ENCODE measurements at regions not wholly inside any gene's neighbourhood (a gene's known extent, or its start where the extent isn't known, plus 50 kb on each side); places are given as distances from the start of the nearest gene placed in this dataset.
"Not testable (repeated sequence)": the region's sequence is repeated elsewhere in the genome, so short reads cannot be mapped to it uniquely, and the experiment has no call there.

DNA sequence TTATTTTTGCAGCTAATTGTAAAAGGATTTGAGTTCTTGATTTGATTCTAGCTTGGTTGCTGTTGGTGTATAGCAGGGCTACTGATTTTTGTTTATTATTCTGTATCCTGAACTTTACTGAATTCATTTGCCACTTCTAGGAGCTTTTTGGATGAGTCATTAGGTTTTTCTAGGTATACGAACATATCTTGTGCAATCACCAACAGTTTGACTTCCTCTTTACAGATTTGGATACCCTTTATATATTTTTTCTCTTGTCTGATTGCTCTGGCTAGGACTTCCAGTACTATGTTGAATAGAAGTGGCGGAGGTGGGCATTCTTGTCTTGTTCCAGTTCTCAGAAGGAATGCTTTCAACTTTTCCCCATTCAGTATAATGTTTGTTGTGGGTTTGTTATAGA lies 210.8 kb downstream of the FGF10 start:
- TF ChIP-seq, protein P1, sequence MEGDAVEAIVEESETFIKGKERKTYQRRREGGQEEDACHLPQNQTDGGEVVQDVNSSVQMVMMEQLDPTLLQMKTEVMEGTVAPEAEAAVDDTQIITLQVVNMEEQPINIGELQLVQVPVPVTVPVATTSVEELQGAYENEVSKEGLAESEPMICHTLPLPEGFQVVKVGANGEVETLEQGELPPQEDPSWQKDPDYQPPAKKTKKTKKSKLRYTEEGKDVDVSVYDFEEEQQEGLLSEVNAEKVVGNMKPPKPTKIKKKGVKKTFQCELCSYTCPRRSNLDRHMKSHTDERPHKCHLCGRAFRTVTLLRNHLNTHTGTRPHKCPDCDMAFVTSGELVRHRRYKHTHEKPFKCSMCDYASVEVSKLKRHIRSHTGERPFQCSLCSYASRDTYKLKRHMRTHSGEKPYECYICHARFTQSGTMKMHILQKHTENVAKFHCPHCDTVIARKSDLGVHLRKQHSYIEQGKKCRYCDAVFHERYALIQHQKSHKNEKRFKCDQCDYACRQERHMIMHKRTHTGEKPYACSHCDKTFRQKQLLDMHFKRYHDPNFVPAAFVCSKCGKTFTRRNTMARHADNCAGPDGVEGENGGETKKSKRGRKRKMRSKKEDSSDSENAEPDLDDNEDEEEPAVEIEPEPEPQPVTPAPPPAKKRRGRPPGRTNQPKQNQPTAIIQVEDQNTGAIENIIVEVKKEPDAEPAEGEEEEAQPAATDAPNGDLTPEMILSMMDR (IDR thresholded peaks at IDR 0.05; ENCODE audit: insufficient read depth, low read length), result no peak
- no peak overlapping the region for H3K4me3 ChIP-seq (ENCODE audit: low read depth, low read length)
- DNase-seq (ENCODE audit: low read depth), result no peak

DNA sequence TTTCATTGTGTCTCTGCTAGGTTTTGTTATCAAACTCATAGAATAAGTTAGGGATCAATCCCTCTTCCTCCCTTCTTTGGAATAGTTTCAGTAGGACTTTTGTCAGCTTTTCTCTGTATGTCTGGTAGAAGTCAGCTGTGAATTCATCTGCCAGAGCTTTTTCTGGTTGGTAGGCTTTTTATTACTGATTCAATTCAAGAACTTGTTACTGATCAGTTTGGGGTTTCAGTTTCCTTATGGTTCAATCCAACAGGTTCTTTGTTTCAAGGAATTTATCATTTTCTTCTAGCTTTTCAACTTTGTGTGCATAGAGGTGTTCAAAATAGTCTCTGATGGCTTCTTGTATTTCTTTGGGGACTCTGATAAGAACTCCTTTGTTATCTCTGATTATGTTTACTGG lies 221.7 kb downstream of the FGF10 start:
- TF ChIP-seq, protein P1 (IDR thresholded peaks at IDR 0.05; ENCODE audit: insufficient read depth, low read length), result no peak
- H3K4me3 ChIP-seq (ENCODE audit: low read depth, low read length), result no peak overlapping the region

DNA sequence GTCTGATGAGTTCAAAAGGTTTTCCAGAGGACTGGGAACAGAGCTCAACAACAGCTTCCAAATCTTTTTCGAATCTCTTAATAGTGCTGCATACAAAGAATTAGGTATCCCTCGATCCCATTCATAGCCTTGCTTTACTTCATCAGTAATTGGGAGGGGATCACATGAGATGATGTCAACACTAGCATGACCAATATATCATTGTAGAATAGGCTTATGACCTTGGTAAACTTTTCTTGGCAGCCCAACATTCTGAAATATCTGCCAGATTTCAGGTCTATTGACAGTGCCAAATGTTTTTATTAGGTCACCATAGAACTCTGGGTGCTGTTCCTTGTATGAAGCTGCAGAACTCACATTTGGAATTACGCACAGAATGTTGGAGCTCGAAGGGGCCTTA lies 228.9 kb downstream of the FGF10 start:
- TF ChIP-seq, protein P1 (IDR thresholded peaks at IDR 0.05; ENCODE audit: insufficient read depth, low read length), result no peak
- no peak for DNase-seq (ENCODE audit: low read depth)
- H3K4me3 ChIP-seq (ENCODE audit: low read depth, low read length), result no peak overlapping the region

More for the DNA sequence above, 221.7 kb downstream of the FGF10 start:
- DNase-seq (ENCODE audit: low read depth), result no peak

DNA sequence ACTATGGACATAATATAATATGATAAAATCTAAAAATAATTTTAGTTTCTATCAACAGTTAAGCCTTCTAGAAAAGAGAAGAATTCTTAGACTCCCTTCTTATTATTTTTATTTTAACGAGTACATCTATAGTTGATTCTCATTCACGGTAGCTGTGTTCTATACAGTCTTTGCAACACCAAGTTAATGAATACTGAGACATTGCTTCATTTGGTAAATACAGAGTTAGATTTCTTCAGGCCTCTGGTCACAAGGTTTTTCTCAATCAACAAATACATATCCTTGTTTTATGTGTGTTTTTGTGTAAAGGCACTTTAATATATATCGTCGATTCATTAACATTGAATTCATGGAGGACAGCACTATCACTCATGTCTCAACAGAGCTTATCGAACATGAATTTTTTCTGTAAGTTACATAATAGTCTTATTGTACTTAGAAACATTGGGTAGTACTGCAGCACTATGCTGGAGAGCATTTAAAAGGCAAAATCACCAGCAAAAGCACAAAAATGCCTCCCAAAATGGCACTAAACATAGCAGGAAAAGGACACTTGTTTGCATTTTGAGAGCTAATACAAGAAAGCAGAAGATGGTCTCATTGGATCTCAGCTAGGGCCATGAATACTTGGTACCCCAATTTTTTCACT lies 239.0 kb downstream of the FGF10 start:
- TF ChIP-seq, protein P1 (IDR thresholded peaks at IDR 0.05; ENCODE audit: insufficient read depth, low read length), result no peak
- H3K4me3 ChIP-seq (ENCODE audit: low read depth, low read length), result no peak overlapping the region
- no peak for DNase-seq (ENCODE audit: low read depth)

DNA sequence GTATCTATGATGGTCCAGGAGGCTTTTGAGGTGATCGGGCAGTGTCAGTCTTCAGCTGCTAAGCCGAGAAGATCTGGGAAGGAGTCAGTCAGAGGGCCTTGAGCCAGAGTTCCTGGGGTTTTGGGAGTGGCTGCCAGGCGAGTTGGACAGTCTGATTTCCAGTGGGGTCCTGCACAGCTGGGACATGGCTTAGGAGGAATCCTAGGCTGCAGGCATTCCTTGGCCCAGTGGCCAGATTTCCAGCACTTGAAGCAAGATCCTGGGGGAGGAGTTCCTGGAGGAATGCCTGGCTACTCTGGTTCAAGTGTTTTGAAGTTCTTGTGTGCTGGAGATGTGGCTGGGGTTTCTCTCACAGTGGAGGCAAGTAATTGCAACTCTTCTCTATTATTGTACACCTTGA lies 271.3 kb downstream of the FGF10 start:
- not testable (repeated sequence) for H3K4me3 ChIP-seq (ENCODE audit: low read depth, low read length)
- peak; percentile 6 for DNase-seq (ENCODE audit: low read depth)

DNA sequence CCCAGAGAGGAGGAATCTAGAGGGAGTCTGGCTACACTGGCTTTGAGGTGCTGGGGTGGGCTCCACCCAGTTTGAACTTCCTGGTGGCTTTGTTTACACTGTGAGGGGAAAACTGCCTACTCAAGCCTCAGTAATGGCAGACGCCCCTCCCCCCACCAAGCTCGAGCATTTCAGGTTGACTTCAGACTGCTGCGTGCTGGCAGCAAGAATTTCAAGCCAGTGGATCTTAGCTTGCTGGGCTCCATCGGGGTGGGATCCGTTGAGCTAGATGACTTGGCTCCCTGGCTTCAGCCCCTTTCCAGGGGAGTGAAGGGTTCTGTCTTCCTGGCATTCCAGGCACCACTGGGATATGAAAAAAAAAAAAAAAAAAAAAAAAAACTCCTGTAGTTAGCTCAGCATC lies 281.0 kb downstream of the FGF10 start:
- not testable (repeated sequence) for H3K4me3 ChIP-seq (ENCODE audit: low read depth, low read length); DNase-seq (ENCODE audit: low read depth)

DNA sequence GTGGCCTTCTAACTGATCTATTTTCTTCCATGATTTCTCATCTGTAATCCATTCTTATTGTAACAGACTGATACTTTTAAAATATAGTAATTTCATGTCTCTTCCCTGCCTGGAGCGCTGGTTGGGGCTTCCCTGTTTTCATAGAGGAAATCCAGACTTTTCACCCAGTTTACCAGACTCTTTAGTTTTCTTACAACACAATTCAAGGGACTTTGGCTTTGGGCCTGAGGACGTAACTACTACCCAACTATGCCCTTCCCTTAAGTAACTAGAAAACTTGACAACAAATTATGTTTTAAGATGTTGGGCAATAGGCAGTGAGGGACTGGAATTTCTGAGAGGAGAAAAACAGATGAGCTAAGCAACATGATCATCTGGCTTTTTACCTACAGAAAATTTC lies 289.6 kb downstream of the FGF10 start:
- TF ChIP-seq, protein P1 (IDR thresholded peaks at IDR 0.05; ENCODE audit: insufficient read depth, low read length), result no peak
- no peak for DNase-seq (ENCODE audit: low read depth)

DNA sequence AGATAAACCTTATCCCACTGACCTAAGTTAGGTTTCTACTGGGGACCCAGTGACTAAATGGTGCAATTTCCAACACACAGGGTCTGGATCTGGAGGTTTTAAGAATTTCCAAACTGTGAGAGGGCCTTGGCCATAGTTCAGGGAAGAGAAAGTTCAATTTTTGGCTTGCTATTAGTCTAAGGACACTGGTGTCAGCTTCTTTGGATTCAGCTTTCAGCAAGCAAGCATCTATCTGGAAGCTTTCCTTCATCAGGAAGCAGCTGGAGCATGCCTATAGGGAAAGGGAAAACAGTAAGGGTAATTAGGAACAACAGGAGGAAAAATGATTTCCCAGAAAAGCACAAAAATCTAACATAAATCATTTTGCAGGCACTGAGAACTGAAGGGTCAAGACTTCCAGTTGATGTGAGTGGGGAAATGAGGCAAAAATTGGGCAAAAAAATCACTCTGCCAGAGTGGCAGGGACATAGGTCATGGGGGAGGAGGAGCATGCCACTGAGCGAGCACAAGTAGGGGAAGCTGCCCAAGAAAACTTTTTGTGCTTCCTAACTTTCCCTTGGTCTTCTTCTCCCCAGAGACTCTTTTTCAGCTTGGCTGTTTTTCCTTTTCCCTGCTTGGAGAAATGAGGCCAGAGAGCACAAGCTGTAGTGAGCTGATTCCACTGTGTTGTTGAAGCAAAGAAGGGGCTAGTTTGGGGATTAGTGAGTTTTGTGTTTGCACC lies 299.6 kb downstream of the FGF10 start:
- TF ChIP-seq, protein P1 (IDR thresholded peaks at IDR 0.05; ENCODE audit: insufficient read depth, low read length), result no peak
- no peak for DNase-seq (ENCODE audit: low read depth)

More for the DNA sequence above, 289.6 kb downstream of the FGF10 start:
- H3K4me3 ChIP-seq (ENCODE audit: low read depth, low read length), result no peak overlapping the region

More for the DNA sequence above, 299.6 kb downstream of the FGF10 start:
- no peak overlapping the region for H3K4me3 ChIP-seq (ENCODE audit: low read depth, low read length)
